Medulla oblongata (tissue), 1 donor: ENCODE measurements at regions not wholly inside any gene's neighbourhood (a gene's known extent, or its start where the extent isn't known, plus 50 kb on each side); places are given as distances from the start of the nearest gene placed in this dataset.
"Not testable (repeated sequence)": the region's sequence is repeated elsewhere in the genome, so short reads cannot be mapped to it uniquely, and the experiment has no call there.

Source experiments
- DNase-seq: peaks from one replicate; pipeline ENCODE4 v3.0.0-alpha.2; 2015; ENCODE audit errors: extremely low spot score

- DNase-seq = peak; percentile 76
These were observed 913.0 kb downstream of the C6orf118 start for GRCh38 chr6:164396071-164397047.

DNA sequence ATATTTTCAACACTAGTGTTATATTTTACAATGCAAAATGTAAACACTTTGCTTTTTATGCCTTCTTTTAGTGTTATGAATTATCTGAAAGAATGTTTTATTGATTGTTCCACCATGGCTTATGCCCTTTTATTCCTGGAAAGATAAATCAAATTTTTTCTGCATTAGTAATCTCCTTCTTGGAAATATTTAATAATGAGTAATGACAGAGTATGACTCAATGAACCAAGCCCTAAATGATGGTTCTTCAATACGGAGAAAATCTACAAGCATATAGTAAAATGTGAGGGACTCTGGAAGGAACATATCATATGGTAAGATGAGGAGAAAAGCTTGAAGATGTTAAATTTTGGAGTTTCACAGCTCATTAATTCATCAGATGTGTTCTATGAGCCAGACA is 929.6 kb downstream of the C6orf118 start:
- DNase-seq = no peak

DNA sequence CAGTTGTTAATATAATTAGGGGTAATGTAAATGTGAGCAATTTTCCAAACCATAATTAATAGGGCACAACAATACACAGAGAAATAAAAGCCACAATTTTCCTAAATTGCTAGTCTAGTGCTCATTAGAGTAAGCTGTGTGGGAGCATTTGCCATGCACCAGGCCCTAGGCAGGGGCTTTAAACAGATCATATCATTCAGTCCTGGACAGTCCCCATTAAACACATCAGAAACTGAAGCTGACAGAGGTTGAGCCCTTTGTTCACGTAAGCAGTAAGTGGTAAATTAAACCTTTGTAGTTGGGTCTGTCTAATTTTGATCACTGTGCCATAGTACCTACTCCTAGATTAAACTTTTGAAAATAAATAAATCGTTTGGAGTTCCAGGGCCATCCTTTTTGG is 931.1 kb downstream of the C6orf118 start:
- DNase-seq = no peak

DNA sequence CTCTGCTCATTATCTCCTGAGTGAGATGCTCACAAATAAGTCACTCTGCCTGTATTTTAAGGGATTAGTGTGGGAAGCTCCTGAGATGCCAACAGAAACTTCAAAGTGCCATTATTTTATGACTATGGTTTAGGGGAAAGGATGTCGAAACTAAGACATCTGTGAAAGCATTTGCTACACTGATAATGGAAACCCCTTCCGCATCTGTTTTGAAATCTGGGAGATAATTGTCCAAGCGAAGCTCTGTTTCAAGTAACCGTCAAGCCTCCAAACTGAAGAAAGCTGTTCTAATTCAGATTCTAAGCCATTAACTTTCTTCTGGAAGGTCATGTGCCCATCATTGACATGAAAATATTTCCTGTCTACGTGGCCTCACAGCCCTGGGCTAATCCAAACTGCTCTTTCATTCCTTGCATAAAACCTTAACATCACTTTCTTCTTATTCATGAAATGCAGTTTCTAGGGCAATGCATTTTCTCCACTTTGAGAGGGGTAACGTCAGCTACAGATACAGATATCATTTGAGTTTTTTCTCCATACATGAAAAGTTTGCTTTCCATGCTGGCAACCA is 932.0 kb downstream of the C6orf118 start:
- no peak for DNase-seq

- no peak for DNase-seq
These were observed 938.6 kb downstream of the C6orf118 start for GRCh38 chr6:164370773-164371172.

DNA sequence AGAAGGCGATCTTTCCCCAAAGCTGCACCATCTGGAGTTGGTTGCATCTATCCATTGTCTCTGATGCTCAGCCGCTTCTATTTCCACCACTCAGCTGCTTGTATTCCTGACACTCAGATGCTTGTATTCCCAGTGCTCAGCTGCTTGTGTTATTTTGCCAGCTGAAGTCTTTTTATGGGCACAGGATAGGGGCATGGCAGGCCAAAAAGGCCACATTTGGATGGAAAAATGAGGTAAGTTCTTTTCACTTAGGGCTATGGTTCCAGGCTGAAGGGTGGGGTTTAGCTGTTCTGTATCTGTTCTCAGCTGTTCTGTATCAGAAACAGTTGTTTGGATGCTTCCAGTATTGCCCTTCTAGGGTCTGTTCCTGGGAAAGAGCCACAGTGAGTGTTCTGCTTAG is 944.9 kb downstream of the QKI start:
- DNase-seq = no peak

DNA sequence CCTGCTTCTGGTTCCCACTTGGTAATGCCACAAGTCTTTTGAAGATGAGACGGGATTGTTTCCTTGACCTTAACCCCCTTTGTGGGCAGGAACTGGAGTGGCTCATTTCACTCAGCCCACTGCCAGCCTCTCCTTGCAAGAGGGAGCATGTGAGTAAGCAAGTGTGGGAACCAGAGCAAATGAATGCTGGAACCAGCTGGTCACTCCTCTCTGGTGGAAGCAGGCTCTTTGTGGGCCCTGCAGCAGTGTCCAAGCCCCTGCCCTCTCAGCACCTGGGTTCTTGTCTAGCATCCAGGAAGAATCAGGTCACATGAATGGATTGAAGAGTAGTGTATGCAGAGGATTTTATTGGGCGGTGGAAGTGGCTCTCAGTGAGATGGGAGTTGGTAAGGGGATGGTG is 944.5 kb downstream of the QKI start:
- DNase-seq = no peak

DNA sequence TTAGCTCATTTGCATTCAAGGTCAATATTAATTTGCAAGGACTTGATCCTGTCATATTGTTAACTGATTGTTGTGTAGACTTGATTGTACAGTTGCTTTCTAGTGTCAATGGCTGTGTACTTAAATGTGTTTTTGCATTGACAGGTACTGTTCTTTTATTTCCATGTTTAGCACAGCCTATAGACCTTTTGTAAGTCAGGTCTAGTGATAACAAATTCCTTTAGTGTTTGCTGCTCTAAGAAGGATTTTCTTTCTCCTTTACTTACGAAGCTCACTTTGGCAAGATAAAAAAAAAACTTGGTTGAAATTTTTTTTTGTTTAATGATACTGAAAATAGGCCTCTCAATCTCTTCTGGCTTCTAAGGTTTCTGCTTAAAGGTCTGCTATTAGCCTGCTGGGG is 942.3 kb downstream of the QKI start:
- DNase-seq = no peak

DNA sequence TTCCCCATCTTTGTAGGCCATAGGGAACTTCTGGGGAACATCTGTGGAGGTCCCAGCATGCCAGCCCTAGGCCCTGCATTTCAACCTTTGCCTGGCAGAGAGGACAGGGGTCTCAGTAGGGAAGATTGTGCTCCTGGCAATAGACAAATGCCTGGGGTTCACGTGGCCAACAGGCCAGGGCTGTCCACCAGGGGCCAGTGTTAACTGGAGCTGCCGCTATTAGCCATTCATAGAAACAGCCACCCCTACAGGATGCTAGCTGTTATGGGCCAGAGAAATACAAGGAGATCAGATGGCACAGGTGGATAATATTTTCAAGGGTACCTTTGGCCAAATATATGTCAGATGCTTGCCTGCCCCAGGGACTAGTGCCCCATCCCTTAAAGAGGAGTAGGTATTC is 932.9 kb downstream of the QKI start:
- DNase-seq = no peak

DNA sequence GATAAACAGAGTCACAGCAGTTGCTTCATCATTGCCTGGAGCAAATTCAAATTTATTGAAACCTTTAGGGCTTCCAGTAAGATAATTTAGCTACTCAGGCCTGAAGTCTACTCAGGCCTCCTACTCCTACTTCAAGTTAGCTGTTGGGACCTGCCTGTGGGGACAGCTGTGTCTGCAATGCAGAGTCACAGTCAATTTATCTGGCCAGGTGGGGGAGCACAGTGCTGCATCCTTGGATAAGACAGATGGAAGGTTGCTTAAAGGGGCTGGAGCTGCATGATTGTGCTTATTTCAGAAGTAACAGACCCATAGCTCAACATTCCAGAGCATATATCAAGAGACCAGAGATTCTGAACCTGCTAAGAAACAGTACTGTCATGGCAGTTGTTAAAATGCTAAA is 932.1 kb downstream of the QKI start:
- DNase-seq = no peak

DNA sequence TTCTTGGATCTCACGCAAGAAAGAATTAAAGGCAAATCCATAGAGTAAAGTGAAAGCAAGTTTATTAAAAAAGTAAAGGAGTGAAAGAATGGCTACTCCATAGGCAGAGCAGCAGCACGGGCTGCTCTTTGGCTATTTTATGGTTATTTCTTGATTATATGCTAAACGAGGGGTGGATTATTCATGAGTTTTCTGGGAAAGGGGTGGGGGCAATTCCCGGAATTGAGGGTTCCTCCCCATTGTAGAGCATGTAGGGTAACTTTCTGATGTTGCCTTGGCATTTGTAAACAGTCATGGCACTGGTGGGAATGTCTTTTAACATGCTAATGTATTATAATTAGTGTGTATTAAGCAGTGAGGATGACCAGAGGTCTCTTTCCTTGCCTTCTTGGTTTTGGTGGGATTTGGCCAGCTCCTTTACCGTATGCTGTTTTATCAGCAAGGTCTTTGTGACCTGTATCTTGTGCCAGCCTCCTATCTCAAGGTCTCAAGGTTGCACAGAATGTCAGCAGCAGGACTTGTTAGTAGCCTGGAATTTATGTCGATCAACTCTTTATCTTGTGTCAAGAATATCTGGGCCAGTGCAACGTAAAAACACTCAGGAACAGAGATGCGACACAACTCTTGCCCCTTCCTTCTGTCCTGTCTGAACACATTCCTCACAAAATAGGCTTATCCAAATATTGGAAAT is 931.4 kb downstream of the QKI start:
- no peak for DNase-seq

DNA sequence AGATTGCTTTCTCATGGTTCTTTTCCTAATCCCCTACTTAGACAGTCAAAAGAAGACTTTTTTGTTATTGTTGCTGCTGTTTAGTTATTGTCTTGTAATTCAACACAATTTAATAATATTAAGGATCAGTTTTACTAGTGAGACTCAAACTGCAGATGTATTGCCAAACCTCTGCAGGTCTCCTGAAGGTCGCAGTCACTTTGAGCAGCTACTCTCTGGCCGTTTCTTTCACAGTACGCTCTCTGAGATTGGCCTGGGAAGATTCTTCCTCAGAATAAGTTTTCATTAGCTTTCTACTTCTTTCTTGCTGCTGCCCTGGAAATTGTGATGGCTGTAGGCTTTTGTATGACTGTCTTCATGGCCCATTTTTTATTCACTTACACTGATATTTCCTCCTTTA is 930.8 kb downstream of the QKI start:
- DNase-seq = no peak

DNA sequence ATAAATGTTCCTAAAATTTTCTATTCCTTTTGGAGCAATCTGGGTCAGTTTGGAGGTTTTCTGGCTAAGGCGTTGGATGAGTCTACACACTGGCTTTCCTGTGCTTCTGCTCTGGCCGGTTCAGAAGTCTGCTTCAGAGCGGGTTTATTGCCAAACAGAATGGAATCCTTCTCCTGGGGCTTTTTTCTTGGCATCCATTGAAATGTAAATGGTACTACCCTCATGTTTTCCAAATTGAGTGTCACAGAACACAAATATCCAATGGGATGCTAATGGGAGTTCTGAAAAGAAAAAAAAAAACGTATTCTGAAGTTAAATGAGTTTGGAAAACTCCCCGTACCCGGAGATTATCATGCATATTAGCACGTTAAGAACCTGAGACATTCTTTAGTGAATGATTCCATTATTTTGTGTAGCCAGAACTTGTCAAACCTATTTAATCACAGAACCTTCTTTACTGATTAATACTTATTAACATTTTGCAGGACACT is 930.3 kb downstream of the QKI start:
- DNase-seq = peak; percentile 58

GRCh38 chr6:164339442-164339841 is 924.9 kb downstream of the QKI start:
- not testable (repeated sequence) for DNase-seq

DNA sequence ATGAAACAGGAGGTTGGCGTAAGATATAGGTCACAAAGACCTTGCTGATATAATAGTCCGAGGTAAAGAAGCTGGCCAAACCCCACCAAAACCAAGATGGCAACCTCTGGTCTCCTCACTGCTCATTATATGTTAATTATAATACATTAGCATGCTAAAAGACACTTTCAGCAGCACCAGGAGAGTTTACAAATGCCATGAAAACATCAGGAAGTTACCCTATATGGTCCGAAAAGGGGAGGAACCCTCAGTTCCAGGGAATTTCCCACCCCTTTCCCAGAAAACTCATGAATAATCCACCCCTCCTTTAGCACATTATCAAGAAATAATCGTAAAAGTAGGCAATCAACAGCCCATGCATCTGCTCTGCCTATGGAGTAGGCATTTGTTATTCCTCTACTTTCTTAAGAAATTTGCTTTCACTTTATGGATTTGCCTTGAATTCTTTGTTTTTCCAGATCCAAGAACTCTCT is 923.4 kb downstream of the QKI start:
- no peak for DNase-seq

DNA sequence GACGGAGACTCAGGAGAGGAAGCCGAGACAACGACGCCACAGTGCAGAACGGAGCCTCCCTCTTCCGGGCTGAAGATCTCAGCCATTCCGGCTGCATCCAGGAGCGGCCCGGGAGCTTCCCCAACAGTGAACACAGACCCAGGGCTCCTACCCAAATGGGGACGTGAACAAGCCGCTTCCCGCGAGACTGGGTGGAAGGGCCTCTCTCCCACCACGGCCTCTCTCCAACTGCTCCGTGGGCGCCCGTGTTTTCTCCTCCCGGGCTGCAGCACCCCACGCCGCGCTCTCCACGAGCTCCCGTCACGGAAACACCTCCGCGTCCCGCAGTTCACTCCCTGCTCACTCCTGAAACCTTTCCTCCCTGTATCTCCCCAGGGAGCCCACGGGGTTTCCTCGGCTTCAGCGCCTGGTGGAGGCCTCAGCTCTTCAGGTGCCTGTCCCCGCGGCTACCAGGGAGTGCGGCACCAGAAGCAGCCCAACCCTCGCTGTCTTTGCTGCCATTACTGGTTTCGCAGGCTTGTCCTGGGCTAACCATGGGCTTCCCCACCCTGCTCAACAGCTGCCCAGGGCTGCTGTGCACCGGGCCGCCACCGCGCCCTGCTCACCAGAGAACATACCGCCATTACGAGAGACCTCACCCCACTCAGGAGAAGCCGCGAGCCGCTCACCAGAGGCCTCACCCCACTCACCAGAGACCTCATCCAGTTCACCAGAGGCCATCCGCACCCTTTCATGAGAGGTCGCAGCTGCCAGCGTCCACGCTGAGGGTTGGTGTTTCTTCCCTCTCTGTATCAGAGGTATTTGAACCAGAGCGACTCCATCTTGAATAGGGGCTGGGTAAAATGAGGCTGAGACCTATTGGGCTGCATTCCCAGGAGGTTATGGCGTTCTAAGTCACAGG is 922.8 kb downstream of the QKI start:
- no peak for DNase-seq

DNA sequence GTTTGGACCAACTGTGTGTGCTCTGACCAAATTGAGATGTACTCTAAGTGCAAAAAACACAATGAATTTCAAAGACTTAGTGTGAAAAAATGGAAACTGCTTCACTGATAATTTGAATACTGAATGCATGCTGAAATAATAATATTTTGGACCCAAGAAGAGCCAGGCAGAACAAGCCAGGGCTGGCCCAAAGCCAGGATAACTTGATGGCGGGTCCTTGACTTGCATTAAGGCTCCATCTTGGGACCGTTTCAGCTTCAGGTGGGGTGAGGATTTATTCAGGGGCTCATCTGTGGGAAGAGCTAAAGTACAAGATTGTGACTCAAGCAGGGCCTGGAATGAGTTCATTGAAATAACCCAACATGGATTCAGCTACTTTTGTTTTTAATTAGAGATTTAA is 921.9 kb downstream of the QKI start:
- DNase-seq = no peak

DNA sequence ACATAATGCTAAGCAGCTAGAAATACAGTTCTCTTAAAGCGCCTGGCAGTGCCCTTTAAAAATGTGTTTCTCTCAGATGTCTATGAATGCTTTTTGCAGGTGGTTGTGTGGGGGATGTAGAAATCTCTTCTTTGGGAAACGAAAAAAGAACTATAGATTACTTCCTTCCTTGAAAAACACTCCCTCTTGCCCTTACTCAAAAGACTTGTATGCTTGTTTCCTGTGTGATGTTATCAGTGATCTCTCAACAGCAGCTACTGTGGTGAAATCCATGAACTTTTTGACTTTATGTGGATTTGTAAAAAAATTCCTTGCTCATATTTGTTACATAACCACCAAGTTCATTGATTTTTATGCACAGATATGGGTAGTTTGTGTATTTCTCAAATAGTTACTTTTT is 916.5 kb downstream of the QKI start:
- DNase-seq = no peak

GRCh38 chr6:164325168-164325567 is 910.6 kb downstream of the QKI start:
- DNase-seq = no peak

DNA sequence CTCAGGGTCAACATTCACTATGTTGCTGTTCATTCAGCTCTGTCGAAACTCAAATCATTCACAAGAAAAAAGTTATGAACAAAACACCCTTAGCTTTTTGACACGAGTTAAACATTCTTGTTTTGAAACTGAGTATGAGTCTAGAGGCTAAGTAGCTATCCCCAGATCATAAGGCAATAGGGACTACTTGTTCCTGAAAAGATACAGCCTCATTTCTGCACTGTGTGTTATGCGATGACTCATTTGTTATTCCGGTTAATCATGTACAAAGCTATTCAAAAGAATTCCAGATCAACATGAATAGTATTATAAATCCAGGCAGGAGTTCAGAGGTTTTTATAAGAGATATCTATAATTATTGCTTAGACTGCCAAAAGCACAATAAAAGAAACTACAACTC is 908.0 kb downstream of the QKI start:
- no peak for DNase-seq

GRCh38 chr6:164321297-164321696 is 906.8 kb downstream of the QKI start:
- no peak for DNase-seq
